Parathyroid adenoma (tissue), 2 donors: ENCODE measurements at regions not wholly inside any gene's neighbourhood (a gene's known extent, or its start where the extent isn't known, plus 50 kb on each side); places are given as distances from the start of the nearest gene placed in this dataset.
"Not testable (repeated sequence)": the region's sequence is repeated elsewhere in the genome, so short reads cannot be mapped to it uniquely, and the experiment has no call there.

Experiments
- H2AFZ ChIP-seq: fragments of 300-600 bp; sonication (generic); one replicate; pipeline ENCODE4 v1.7.0; 2017; ENCODE audit warnings: antibody characterized with exemption, mild to moderate bottlenecking
- H3K27ac ChIP-seq: fragments of 300-600 bp; sonication (generic); one replicate; pipeline ENCODE4 v1.7.0; 2017
- H3K27me3 ChIP-seq: fragments of 300-600 bp; sonication (generic); one replicate; pipeline ENCODE4 v1.7.0; 2017; ENCODE audit warnings: low read length; ENCODE audit not compliant: control insufficient read depth, insufficient read depth
- H3K36me3 ChIP-seq: fragments of 300-600 bp; sonication (generic); one replicate; pipeline ENCODE4 v1.7.0; 2017; ENCODE audit warnings: low read length; ENCODE audit not compliant: control insufficient read depth, insufficient read depth
- H3K4me1 ChIP-seq: fragments of 300-600 bp; sonication (generic); one replicate; pipeline ENCODE4 v1.7.0; 2017; ENCODE audit warnings: control low read depth
- H3K4me2 ChIP-seq: fragments of 300-600 bp; sonication (generic); one replicate; pipeline ENCODE4 v1.7.0; 2017; ENCODE audit warnings: low read length
- H3K4me3 ChIP-seq: fragments of 300-600 bp; sonication (generic); one replicate; pipeline ENCODE4 v1.7.0; 2017; ENCODE audit warnings: low read depth, low read length
- H3K79me2 ChIP-seq: fragments of 300-600 bp; sonication (generic); one replicate; pipeline ENCODE4 v1.7.0; 2017; ENCODE audit warnings: control low read depth
- H3K9ac ChIP-seq: fragments of 300-600 bp; sonication (generic); one replicate; pipeline ENCODE4 v1.7.0; 2017; ENCODE audit warnings: mild to moderate bottlenecking
- H3K9me3 ChIP-seq: fragments of 300-600 bp; sonication (generic); one replicate; pipeline ENCODE4 v1.7.0; 2017; ENCODE audit warnings: low read length; ENCODE audit not compliant: control insufficient read depth
- TF ChIP-seq, protein P1 (sequence below): fragments of 300-600 bp; sonication (generic); IDR thresholded peaks from one replicate; pipeline ENCODE4 v1.7.0; 2017; ENCODE audit warnings: antibody characterized with exemption, mild to moderate bottlenecking
- donor health status: primary hyperparathyroidism.

DNA sequence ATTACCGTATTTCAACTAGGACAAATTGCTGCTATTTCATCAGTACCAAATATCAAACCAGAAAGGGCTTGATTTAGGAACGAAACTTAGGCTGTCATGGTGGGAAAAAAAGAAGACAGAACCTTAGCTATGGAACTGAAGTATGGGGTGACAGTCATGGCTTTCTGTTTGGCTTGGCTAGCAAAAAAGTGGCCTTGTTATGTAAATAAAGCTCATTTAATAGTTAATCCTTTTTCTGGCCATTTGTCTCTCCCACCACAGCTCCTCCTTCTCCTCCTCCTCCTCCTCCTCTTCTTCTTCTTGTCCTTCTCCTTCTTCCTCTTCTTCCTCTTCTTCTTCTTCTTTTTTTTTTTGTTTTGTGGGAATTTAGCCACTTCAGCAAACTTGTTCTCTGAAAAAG is 434.7 kb upstream of the NDST4 start:
- Histone ChIP-seq H3K4me2 (no peak overlapping the region), H3K27ac (no peak overlapping the region), H2AFZ (no peak overlapping the region), H3K79me2 (no peaks in the 10 kb centered on the region), H3K27me3 (no peaks in the 10 kb centered on the region), H3K4me1 (no peaks in the 10 kb centered on the region), H3K9ac (no peak overlapping the region), H3K4me3 (no peak overlapping the region), H3K36me3 (no peaks in the 10 kb centered on the region), H3K9me3 (no peaks in the 10 kb centered on the region)
- TF ChIP-seq, protein P1, sequence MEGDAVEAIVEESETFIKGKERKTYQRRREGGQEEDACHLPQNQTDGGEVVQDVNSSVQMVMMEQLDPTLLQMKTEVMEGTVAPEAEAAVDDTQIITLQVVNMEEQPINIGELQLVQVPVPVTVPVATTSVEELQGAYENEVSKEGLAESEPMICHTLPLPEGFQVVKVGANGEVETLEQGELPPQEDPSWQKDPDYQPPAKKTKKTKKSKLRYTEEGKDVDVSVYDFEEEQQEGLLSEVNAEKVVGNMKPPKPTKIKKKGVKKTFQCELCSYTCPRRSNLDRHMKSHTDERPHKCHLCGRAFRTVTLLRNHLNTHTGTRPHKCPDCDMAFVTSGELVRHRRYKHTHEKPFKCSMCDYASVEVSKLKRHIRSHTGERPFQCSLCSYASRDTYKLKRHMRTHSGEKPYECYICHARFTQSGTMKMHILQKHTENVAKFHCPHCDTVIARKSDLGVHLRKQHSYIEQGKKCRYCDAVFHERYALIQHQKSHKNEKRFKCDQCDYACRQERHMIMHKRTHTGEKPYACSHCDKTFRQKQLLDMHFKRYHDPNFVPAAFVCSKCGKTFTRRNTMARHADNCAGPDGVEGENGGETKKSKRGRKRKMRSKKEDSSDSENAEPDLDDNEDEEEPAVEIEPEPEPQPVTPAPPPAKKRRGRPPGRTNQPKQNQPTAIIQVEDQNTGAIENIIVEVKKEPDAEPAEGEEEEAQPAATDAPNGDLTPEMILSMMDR, result no peak

DNA sequence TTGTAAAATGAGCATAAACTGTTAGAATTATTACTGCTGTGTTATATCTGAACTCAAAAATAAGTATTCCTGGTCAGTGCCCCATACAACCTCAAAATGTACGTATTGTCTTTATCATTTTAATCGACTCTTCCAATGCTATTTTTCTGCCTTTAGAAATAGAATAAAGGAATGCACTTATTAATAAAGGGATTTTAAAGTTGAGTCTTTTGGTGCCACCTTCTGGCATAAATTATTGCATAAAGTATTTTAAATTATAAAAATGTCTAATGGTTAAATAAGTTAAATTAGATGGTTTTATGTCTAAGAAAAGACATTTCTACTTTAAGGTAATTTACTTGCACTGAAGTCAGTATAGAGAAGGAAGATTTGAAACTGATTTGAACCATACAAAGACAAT is 424.0 kb upstream of the NDST4 start:
- Histone ChIP-seq H3K9ac (no peak overlapping the region), H3K4me3 (no peak overlapping the region), H3K27me3 (no peaks in the 10 kb centered on the region), H3K27ac (no peak overlapping the region), H3K36me3 (no peaks in the 10 kb centered on the region), H3K4me1 (no peaks in the 10 kb centered on the region), H2AFZ (no peak overlapping the region), H3K4me2 (no peak overlapping the region), H3K79me2 (no peaks in the 10 kb centered on the region), H3K9me3 (no peaks in the 10 kb centered on the region)
- TF ChIP-seq, protein P1, result no peak

DNA sequence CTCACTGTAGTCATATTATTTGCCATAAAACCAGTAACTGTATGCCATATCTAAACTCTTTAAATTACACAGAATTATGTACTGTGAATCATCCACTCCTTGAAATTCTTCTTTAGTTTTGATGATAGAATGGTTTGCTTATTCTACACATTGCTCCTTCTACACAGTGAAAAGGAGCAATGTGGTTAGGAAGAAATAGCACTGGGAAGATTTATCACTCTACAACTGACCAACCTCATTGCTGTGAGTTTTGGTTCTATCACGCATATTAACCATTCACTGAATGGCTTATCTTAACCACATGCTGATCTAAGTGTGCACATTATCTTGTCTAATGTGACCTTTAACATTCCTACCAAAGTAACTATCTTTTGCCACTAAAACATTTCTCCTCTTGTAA is 415.7 kb upstream of the NDST4 start:
- Histone ChIP-seq H3K4me3 (no peak overlapping the region), H3K9ac (no peak overlapping the region), H3K27me3 (no peaks in the 10 kb centered on the region), H3K79me2 (no peaks in the 10 kb centered on the region), H3K4me2 (no peak overlapping the region), H3K36me3 (no peaks in the 10 kb centered on the region), H3K4me1 (no peaks in the 10 kb centered on the region), H3K27ac (no peak overlapping the region), H2AFZ (no peak overlapping the region), H3K9me3 (no peaks in the 10 kb centered on the region)
- TF ChIP-seq, protein P1, result no peak

DNA sequence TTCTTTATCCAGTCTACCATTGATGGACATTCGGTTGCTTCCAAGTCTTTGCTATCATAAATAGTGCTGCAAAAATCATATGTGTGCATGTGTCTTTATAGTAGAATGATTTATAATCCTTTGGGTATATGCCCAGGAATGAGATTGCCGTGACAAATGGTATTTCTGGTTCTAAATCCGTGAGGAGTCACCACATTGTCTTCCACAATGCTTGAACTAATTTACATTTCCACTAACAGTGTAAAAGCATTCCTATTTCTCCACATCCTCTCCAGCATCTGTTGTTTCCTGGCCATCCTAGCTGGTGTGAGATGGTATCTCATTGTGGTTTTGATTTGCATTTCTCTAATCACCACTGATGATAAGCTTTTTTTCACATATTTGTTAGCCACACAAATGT is 406.1 kb upstream of the NDST4 start:
- not testable (repeated sequence) for H3K9me3 ChIP-seq, H3K27me3 ChIP-seq, H3K79me2 ChIP-seq, H2AFZ ChIP-seq, H3K4me3 ChIP-seq, H3K27ac ChIP-seq, H3K9ac ChIP-seq, H3K4me1 ChIP-seq, H3K4me2 ChIP-seq, H3K36me3 ChIP-seq

DNA sequence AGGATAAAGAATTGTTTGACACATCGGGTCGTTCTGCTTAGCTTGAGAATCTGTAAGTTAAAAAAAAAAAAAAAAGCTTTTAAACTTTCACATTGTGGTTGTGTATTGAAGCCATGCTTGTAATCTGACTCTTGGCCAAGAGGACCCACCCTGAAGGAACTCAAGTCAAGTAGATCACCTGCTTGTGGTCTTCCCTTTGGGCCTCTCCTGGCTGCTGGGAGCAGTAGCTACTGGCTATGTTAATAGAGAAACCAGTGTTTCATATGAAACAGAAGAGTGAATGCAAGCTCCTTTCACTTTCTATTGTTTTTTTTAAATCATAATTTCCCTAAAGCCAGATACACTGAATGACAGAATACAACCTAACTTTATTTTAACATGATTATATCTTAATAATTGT is 402.4 kb upstream of the NDST4 start:
- Histone ChIP-seq H3K4me3 (no peak overlapping the region), H3K27me3 (no peaks in the 10 kb centered on the region), H3K9ac (no peak overlapping the region), H3K4me1 (no peaks in the 10 kb centered on the region), H3K36me3 (no peaks in the 10 kb centered on the region), H3K4me2 (no peak overlapping the region), H3K27ac (no peak overlapping the region), H3K9me3 (no peaks in the 10 kb centered on the region), H2AFZ (no peak overlapping the region), H3K79me2 (no peaks in the 10 kb centered on the region)
- TF ChIP-seq, protein P1, result no peak
